NCI-H345 treated with DMSO at 0.1 percent for 48 hours (cell line): ENCODE measurements at regions not wholly inside any gene's neighbourhood (a gene's known extent, or its start where the extent isn't known, plus 50 kb on each side); places are given as distances from the start of the nearest gene placed in this dataset.

ENCODE experiments used
- DNase-seq: peaks from one replicate; lab custom pipeline; 2025; ENCODE audit not compliant: unreplicated experiment; lab: John Stamatoyannopoulos, UW

DNA sequence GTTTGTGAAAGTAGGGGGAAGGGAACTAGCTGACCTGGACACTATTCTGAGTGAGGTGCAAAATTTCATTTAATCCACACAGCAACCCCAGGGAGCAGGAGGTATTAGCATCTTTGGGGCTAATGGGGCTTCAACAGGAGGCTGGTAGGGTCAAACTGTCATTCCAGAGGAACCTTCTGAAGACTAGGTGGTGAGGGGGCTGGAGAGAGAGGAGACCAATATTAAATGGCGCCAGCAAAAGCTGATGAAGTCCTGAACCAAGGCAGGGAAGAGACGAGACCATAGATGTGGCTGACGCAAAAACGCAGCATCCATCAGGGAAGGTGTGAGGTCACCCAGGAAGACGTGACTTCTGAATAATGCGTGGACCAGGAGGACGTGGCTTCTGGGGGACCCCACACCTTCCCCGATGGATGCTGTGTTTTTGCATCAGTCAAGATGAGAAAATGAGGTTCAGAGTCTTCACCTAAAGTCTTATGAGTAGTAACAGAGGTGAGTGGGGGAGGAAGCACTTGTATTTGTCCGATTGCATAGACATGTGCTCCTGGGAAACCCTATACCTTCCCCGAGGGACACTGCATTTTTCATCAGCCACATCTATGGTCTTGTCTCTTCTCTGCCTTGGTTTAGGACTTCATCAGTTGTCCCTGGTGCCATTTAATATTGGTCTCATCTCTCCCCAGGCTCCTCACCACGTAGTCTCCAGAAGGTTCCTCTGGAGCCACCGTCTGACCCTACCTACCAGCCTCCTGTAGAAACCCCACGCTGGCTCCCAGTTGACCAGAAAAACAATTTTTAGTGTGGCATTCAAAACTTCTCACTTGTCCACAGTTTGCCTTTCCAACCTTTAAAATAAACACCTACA is 188.6 kb downstream of the MYCN start:
- DNase-seq: no peak

DNA sequence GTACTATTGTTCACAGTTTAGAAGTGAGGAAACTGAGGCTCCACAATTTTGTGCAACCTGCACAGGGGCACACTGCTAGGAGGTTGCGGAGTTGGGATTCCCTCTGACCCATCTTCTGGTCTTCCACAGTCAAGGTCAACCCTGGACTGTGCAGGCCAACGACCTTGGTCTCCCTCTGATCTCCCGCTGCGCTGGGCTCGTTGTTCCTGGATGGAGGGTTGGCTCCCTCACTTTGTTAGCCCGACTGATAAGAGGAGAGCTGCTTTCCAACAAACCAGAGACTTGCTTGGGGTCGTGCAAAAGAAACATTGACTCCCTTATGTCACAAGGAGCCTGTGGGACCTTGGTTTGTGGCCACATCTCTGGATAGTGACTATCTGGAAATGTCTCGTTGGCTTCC is 187.6 kb downstream of the MYCN start:
- DNase-seq: no peak

DNA sequence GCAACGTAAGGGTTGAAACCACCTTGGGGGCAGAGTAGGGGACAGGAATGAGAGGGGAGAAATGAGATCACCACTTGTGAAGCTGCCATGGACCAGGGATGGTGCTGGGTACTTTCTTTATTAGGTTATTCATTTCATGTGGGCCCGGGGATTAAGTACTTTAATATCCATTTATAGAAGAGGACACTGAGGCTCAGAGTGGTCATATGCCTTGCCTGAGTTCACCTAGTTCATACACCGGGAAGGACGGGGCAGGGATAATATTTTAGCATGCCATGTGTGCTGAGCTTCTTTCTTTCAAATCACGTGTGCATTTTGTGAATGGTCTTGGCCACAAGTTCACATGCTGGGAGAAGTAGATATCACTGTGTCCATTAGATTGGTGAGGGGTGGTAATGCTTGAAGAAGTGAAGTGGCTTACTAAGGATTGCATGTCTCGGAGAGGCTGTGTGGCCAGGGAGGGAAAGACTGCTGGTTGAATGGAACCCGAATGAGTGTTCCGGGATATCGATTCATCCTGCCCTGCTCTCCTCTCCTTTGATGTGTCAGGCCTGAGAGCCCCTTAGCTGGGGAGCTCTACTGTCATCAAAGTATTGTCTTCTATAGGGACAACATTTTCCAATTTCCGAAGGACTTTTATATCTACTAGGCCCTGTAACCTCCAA is 187.1 kb downstream of the MYCN start:
- no peak for DNase-seq

DNA sequence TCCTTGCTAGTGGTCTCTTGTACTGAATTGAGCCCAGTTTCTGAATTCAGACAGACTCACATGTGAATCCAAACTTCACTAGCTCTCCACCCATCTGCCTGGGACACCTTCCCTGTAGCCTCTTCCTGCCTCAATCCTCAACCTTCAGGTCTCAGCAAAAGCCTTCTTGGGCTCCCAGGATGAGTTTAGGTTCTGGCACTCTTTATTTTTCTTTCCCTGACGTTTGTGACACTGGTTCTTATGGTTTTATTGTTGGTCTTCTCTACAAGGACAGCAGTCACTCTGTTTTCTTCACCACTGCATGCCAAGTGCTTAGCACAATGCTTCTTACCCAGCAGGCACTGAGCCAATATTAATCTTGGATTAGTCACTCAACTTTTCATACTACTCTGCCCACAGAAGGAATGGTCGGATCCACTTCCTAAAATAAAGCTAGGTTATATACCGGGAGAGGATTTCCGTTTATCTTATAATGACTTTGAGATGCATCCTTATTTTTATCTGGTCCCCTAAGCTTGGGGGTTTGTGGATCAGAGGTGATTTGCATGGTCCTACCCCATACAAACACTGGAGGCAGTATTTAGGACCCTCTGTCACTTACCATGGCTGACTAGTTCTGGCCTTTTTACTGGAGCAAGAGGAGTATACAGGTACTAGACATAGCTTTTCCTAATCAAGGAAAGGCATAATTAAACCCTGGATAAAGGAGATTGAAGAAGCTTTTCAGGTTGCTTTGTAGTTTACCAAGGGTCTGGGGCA is 186.3 kb downstream of the MYCN start:
- DNase-seq: no peak

DNA sequence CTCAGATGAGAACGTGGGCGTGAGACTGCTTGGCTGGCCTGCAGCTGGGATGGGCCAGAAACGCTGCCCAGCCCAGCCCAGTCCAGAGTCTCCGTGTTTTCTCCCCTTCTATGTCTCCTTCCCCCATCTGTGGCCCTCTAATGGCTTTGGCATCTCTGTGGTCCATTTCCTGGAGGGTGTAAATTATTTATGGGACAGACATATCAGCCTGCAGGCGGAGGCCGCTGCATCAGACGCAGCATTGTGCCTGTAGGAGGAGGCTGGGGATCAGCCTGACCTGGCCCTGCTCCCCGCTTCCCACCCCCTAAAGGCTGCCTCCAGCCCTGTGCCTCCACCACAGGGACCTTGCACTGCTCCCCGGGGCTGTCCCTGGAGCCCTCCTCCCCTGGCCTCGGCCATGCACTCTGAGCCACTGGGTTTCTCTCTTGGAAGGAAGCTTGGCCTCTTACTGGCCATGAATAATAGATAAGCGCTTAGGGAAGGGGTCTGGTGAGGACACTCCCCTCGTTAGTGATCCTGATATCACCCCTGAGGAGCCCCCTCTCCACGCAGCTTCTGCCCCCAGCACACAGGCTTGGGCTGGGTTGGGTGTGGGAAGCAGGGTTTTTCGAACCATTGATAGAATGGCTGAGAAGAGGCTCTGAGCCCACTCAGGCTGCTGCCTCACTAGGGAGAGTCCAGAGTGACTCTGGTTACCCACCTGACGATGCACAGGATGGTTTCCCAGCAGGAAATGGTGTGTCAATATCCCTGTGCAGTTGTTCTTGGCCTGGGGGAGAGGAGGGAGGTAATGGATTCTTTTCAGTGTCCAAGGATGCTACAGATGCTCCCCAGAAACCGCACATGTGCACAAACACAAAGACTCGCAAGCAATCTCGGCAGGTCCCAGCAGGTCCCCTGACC is 185.5 kb downstream of the MYCN start:
- no peak for DNase-seq

DNA sequence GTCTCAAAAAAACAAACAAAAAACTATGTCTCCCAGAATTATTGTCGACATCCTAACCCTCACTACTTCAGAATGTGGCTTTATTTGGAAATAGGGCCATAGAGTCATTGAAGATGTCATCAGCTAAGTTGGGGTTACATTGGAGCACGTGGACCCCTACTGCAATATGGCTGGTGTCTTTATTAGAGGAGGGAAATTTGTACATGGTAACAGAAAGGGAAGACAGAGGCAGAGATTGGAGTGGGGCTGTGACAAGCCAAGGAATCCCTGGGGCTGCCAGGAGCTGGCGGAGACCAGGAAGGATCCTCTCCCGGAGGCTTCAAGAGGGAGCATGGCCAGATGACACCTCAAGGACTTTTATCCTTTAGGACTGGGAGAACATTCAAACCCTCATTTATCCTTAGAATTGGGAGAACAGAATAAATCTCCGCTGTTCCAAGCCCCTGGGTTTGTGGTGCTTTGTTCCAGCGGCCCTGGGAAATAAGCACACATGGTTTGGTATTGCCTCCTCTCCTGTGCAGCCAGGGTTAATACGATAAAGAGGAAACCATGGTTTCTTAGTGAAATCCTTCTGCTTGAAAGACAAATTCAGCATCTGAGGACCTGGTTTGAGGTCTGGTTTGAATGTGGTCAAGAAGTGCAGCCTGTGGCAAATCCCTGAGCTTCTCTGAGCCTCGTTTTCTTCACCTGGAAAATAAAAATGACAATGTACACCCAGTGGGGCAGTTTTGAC is 184.7 kb downstream of the MYCN start:
- no peak for DNase-seq

DNA sequence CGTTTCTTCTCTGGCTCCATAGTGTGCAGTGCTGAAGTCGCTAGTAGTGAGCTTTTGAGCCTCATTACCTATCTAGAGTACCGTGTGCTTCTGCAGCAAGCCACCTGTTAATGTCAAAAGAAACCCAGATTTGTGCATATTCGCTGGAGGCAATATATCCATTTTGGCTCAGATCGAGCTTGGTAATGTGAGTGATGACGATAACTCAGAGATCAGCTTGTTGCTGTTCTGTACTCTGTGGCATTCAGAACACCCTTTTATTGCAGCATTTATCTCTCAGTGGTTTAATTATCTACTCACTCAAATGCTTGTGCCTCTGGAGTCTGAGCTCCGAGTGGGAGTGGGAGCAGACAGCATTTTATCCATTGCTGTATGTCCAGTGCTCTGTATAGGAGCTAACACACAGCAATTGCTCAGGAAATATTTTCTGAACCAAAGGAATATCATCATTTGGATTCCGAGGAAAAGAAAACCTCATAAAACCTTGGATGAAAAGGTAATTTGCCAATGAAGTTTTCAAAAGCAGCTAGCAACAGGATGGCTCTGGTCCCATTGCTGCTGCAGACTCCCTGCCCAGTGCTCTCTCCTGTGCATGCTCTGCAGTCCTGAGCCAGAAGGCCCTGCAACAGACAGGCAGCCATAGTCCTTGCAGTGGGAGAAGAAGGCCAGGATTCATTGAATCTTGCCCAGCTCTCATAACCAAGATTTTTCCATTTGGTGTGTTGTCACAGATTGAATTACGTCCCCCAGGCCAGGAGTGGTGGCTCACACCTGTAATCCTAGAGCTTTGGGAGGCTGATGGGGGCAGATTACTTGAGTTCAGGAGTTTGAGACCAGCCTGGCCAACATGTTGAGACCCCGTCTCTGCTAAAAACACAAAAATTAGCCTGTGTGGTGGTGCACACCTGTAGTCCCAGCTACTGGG is 183.8 kb downstream of the MYCN start:
- no peak for DNase-seq

DNA sequence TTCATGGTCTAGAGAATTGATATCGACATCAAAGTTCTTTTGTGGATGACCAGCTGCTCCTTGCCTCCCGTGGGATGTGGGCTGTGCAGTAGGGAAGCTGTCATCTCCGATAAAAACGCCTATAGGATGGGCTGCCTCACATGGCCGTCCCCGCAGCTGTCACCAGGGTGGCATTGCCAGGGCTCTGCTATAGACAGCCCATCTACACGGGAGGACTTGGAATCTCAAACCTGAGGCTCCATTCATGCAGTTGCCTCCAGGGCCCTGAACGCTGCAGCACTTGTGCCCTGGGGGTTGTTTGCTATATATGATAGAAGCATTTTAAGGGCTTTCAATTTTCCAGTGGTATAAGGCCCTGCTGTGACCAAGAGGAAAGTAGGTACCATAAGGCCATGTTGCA is 183.1 kb downstream of the MYCN start:
- DNase-seq: no peak

DNA sequence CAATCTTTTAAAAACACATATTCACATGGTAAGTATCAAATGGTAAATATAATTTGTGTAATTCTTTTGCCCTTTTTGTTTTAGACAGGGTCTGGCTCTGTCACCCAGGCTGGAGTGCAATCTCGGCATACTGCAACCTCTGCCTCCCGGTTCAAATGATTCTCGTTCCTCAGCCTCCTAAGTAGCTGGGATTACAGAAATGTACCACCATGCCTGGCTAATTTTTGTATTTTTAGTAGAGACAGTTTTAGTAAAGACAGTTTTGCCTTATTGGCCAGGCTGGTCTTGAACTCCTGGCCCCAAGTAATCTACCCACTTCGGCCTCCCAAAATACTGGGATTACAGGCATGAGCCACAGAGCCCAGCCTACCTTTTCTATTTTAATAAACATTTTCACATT is 182.2 kb downstream of the MYCN start:
- no peak for DNase-seq

DNA sequence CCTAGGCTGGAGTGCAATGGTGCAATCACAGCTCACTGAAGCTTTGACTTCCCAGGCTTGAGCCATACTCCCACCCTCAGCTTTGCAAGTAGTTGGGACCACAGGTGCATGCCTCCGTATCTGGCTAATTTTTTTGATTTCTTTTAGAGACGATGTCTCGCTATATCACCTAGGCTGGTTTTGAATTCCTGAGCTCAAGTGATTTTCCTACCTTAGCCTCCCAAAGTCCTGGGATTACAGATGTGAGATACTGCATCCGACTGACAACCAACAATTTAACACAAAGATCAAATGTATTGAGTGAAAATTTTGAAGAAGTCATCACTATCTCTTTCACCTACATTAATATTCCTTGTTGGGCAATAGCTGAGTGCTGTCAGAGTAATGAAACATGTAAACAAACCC is 181.6 kb downstream of the MYCN start:
- DNase-seq: no peak

DNA sequence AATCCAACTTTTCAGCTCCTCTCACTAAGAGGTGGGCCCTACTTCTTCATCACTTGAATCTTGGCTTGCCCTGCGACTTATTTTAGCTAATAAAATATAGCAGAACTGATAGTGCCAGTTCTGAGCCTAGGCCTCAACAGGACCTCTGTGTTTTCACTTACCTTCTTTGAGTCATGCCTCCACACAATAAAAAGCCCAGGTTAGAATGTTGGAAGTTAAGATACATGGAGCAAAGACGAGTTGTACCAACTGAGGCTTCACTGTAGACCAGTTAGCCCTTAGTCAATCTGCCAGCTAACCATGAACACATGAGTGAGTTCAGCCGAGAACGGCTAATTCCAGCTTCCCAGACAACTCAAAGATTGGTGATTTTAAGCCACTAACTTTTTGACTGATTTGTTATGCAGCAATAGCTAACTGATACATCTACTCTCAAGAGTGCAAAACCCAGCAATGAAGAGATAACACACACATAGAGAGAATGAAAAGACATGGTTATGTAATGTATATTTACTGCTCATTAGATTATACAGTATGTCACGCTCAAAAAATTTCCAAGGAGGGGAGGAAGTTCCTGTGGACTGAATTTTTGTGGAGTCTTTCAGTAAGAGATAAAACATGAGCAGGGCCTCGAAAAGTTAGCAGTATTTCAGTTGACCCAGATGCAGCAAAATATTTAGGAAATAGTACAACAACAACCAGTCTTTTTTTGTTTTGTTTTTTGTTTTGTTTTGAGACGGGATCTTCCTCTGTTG is 181.1 kb downstream of the MYCN start:
- DNase-seq: no peak

DNA sequence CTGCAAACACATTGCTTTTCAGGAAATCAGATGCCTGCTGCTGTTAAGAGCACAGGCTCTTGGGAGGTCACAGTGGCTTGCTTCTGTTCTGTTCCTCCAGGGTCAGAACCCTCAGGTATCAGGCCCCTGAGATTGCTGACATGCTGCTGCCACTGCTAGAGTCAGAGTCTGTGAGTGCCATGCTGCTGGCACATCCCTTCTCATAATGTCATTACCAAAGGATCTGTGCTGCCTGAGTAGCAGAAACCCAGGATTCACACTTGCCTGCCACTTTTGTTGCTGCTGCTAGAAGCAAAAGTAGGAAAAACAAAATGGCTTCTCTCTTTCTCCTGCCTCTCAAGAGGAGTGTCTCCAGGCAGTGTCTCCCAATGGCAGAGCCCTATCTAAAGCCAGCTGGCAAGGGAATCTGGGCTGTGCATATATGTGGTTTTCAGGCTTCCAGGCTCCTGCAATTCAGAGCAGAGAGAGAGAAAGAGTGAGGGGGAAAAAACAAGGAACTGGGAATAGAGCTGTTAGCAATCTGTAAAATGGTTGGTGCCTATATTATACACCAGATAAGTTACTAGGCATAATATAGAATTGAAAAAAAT is 180.3 kb downstream of the MYCN start:
- no peak for DNase-seq

DNA sequence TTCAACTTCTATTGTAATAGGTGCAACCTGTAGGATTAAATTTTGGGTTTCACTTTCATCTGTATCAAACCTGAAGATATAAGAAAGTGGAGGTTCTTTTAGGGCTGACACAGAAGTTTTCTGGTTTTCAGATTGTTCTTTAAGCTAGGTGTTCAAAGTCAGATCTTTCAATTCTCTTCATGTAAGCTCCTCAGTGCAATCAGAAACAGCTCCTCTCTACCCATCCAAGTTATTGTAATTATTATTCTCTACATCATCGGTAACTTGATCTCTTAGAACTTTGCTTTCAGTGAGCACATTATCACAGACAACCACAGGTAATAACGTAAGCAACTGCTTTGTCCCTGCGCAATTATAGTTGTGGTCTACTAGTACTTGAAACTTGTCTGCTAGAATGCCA is 179.4 kb downstream of the MYCN start:
- DNase-seq: no peak

DNA sequence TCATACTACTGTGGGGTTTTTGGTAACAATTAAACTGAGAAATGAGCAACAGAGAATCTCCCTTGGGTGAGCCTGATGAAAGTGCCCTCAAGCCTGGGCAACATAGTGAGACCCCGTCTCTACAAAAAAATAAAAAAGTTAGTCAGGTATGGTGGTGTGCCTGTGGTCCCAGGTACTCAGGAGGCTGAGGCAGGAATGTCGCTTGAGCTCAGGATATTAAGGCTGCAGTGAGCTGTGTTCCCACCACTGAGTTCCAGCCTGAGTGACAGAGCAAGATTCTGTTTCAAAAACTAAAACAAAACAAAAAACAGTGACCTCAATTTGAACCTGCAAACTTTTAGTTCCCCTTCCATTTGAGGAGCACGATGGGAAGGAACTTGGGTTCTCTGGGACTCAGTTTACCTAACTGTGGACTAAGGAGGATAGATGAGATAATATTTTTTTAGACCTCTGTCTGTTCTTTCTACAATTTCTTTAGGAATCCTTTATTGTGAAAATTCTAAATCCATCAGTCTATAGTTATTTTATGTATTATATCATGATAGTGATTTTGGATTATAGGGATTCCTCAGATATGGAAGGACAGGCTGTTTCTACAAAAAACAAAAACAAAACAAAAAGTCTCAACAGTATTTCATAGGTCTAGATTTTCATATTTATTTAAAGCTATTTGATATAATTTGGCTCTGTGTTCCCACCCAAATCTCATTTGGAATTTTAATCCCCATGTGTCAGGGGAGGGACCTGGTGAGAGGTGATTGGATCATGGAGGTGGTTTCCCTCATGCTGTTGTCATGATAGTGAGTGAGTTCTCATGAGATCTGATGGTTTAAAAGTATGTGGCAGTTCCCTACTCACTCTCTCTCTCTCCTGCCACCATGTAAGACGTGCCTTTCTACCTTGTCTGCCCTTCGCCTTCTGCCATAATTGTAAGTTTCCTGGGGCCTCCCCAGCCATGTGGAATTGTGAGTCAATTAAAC is 178.6 kb downstream of the MYCN start:
- DNase-seq: no peak

DNA sequence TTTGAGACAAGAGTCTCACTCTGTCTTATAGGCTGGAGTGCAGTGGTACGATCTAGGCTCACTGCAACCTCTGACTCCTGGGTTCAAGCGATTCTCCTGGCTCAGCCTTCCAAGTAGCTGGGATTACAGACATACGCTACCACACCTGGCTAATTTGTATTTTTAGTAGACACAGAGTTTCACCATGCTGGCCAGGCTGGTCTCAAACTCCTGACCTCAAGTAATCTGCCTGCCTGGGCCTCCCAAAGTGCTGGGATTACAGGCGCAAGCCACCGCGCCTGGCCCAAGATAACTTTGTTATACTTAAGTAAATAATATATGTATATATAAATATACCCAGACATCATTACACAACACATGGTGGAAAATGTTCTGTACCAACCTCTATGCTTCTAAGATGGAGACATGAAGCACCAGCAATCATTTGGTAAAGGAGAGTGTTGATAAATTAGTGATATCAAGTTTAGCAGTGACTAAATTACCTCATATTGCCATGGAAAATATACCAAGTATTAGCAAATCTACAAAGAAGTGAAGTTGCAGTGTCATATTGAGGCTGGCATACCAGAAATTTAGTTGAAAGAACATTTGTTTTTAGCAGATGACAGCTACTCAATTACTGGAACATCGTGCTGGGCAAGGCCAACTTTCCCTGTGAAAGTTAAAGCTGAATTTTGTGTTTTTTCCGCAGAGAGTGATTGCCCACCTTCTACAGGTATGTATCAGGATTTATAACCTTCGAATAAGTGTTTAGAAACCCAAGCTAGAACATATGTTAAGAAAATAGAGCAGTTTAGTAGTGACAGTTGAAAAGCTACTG is 177.7 kb downstream of the MYCN start:
- DNase-seq: no peak
